Neural progenitor cell (in vitro differentiated cells): ENCODE measurements at regions not wholly inside any gene's neighbourhood (a gene's known extent, or its start where the extent isn't known, plus 50 kb on each side); places are given as distances from the start of the nearest gene placed in this dataset.
A peak's percentile ranks its signal among the peaks of the same experiment; 100 is the strongest.

Experiments
- DNase-seq: peaks from one replicate; pipeline ENCODE4 v3.0.0-alpha.2; 2016; ENCODE audit warnings: low spot score
- H2AFZ ChIP-seq: fragments of 200-600 bp; sonication (generic); replicated peaks from 2 replicates; pipeline ENCODE4 v1.6.1; 2016; ENCODE audit warnings: antibody characterized with exemption
- H3F3A ChIP-seq: fragments of 200-600 bp; sonication (generic); 2 replicates; pipeline ENCODE4 v1.6.1; 2016; ENCODE audit warnings: antibody characterized with exemption, low read depth
- H3K27ac ChIP-seq: fragments of 200-600 bp; sonication (generic); 2 replicates; pipeline ENCODE4 v1.5.1; 2016; ENCODE audit warnings: mild to moderate bottlenecking
- H3K27me3 ChIP-seq: fragments of 200-600 bp; sonication (generic); 2 replicates; pipeline ENCODE4 v1.6.1; 2016; ENCODE audit warnings: mild to moderate bottlenecking, moderate library complexity
- H3K36me3 ChIP-seq: fragments of 200-600 bp; sonication (generic); 2 replicates; pipeline ENCODE4 v1.5.1; 2016
- H3K4me1 ChIP-seq: fragments of 200-600 bp; sonication (generic); 2 replicates; pipeline ENCODE4 v1.6.1; 2016; ENCODE audit warnings: mixed run types
- H3K4me2 ChIP-seq: fragments of 200-600 bp; sonication (generic); 2 replicates; pipeline ENCODE4 v1.6.1; 2016
- H3K4me3 ChIP-seq: fragments of 200-600 bp; sonication (generic); 2 replicates; pipeline ENCODE4 v1.5.1; 2016
- H3K79me2 ChIP-seq: fragments of 200-600 bp; sonication (generic); 2 replicates; pipeline ENCODE4 v1.6.1; 2016; ENCODE audit warnings: low read depth
- H3K9ac ChIP-seq: fragments of 200-600 bp; sonication (generic); 2 replicates; pipeline ENCODE4 v1.6.1; 2016
- H3K9me3 ChIP-seq: fragments of 200-600 bp; sonication (generic); 2 replicates; pipeline ENCODE4 v1.5.1; 2016; ENCODE audit warnings: low read depth
- H4K20me1 ChIP-seq: fragments of 200-600 bp; sonication (generic); 2 replicates; pipeline ENCODE4 v1.6.1; 2016; ENCODE audit warnings: low read depth
- H3K27ac Mint-ChIP-seq: 3 replicates; pipeline ENCODE4 v1.8.0; 2021; ENCODE audit warnings: mixed read lengths
- H3K27me3 Mint-ChIP-seq: 2 replicates; pipeline ENCODE4 v1.8.0; 2022; ENCODE audit warnings: low read depth, mild to moderate bottlenecking, inconsistent platforms, moderate library complexity, mixed read lengths; ENCODE audit not compliant: insufficient read depth
- H3K36me3 Mint-ChIP-seq: 3 replicates; pipeline ENCODE4 v1.8.0; 2021; ENCODE audit warnings: mixed read lengths
- H3K4me1 Mint-ChIP-seq: 3 replicates; pipeline ENCODE4 v1.8.0; 2021; ENCODE audit warnings: mixed read lengths
- H3K4me3 Mint-ChIP-seq: 3 replicates; pipeline ENCODE4 v1.8.0; 2021; ENCODE audit warnings: mild to moderate bottlenecking, moderate library complexity, mixed read lengths
- H3K9me3 Mint-ChIP-seq: 3 replicates; pipeline ENCODE4 v1.8.0; 2020; ENCODE audit warnings: mixed read lengths
- CTCF ChIP-seq: fragments of 200-600 bp; sonication (generic); IDR thresholded peaks from 2 replicates; pipeline ENCODE4 v1.5.1; 2017; ENCODE audit warnings: antibody characterized with exemption, mild to moderate bottlenecking
- EZH2 ChIP-seq: fragments of 200-600 bp; sonication (generic); IDR thresholded peaks from 2 replicates; pipeline ENCODE4 v1.6.1; 2017; ENCODE audit warnings: antibody characterized with exemption, mild to moderate bottlenecking, moderate library complexity
- EZH2phosphoT487 ChIP-seq: fragments of 200-600 bp; sonication (generic); IDR thresholded peaks from 2 replicates; pipeline ENCODE4 v1.6.1; 2017; ENCODE audit warnings: antibody characterized with exemption

- Histone ChIP-seq H3K27ac (no peak overlapping the region), H2AFZ (no peak overlapping the region), H3K4me2 (no peak overlapping the region)
Measured at GRCh38 chr2:42979870-42980763, 187.7 kb upstream of the HAAO start.

GRCh38 chr2:42979416-42979869 lies 187.1 kb upstream of the HAAO start:
- peaks cover 8% of the 10 kb centered on the region for H3K27me3 Mint-ChIP-seq
- peaks cover 14% of the 10 kb centered on the region for H3K4me1 Mint-ChIP-seq
- no peaks in the 10 kb centered on the region for H3K36me3 Mint-ChIP-seq
- H3K4me1 ChIP-seq: peaks cover 27% of the 10 kb centered on the region
- no peak overlapping the region for H3K4me3 Mint-ChIP-seq
- H2AFZ ChIP-seq: no peak overlapping the region
- no peak overlapping the region for H3K4me2 ChIP-seq
- no peaks in the 10 kb centered on the region for H4K20me1 ChIP-seq
- no peaks in the 10 kb centered on the region for H3K79me2 ChIP-seq
- H3K9me3 Mint-ChIP-seq: no peaks in the 10 kb centered on the region
- no peak overlapping the region for H3K27ac ChIP-seq
- H3K27me3 ChIP-seq: no peaks in the 10 kb centered on the region
- TF ChIP-seq EZH2phosphoT487 (no peak), CTCF (no peak), EZH2 (no peak)
- no peak overlapping the region for H3K9ac ChIP-seq
- no peak overlapping the region for H3K4me3 ChIP-seq
- no peaks in the 10 kb centered on the region for H3K36me3 ChIP-seq
- DNase-seq: no peak
- H3F3A ChIP-seq: peaks cover 18% of the 10 kb centered on the region
- H3K9me3 ChIP-seq: no peaks in the 10 kb centered on the region
- H3K27ac Mint-ChIP-seq: peak overlapping the region; percentile 75

More at GRCh38 chr2:42979870-42980763, 187.7 kb upstream of the HAAO start:
- Mint-ChIP-seq H3K27me3 (peaks cover 8% of the 10 kb centered on the region), H3K36me3 (no peaks in the 10 kb centered on the region), H3K27ac (no peak overlapping the region), H3K4me1 (peaks cover 11% of the 10 kb centered on the region), H3K4me3 (no peak overlapping the region), H3K9me3 (no peaks in the 10 kb centered on the region)
- no peak for DNase-seq
- Histone ChIP-seq H3K36me3 (no peaks in the 10 kb centered on the region), H3K4me3 (no peak overlapping the region), H3K9ac (no peak overlapping the region), H3K9me3 (no peaks in the 10 kb centered on the region), H3K27me3 (no peaks in the 10 kb centered on the region), H3K4me1 (peaks cover 26% of the 10 kb centered on the region), H3K79me2 (no peaks in the 10 kb centered on the region), H4K20me1 (no peaks in the 10 kb centered on the region), H3F3A (peaks cover 17% of the 10 kb centered on the region)
- no peak for TF ChIP-seq CTCF
- no peak for TF ChIP-seq EZH2phosphoT487
- no peak for TF ChIP-seq EZH2

GRCh38 chr2:42978887-42979415 lies 186.6 kb upstream of the HAAO start:
- H3K4me2 ChIP-seq: no peak overlapping the region
- Mint-ChIP-seq H3K4me3 (no peak overlapping the region), H3K4me1 (peaks cover 17% of the 10 kb centered on the region), H3K9me3 (no peaks in the 10 kb centered on the region), H3K27ac (peak overlapping the region; percentile 75), H3K36me3 (no peaks in the 10 kb centered on the region), H3K27me3 (peaks cover 8% of the 10 kb centered on the region)
- H3K9me3 ChIP-seq: no peaks in the 10 kb centered on the region
- no peak overlapping the region for H2AFZ ChIP-seq
- H3K79me2 ChIP-seq: no peaks in the 10 kb centered on the region
- H3K36me3 ChIP-seq: no peaks in the 10 kb centered on the region
- H3K4me3 ChIP-seq: no peak overlapping the region
- TF ChIP-seq EZH2 (no peak), CTCF (no peak), EZH2phosphoT487 (no peak)
- no peak overlapping the region for H3K9ac ChIP-seq
- H3K4me1 ChIP-seq: peaks cover 22% of the 10 kb centered on the region
- no peak overlapping the region for H3K27ac ChIP-seq
- no peaks in the 10 kb centered on the region for H3K27me3 ChIP-seq
- DNase-seq: no peak
- peaks cover 13% of the 10 kb centered on the region for H3F3A ChIP-seq
- H4K20me1 ChIP-seq: no peaks in the 10 kb centered on the region
